GDM1 (cell line): ENCODE measurements at regions not wholly inside any gene's neighbourhood (a gene's known extent, or its start where the extent isn't known, plus 50 kb on each side); places are given as distances from the start of the nearest gene placed in this dataset.
"Not testable (repeated sequence)": the region's sequence is repeated elsewhere in the genome, so short reads cannot be mapped to it uniquely, and the experiment has no call there.

Experiments
- DNase-seq: peaks from one replicate; lab custom pipeline; 2025; lab: John Stamatoyannopoulos, UW

GRCh38 chr2:59435635-59436034 lies 1117.8 kb downstream of the BCL11A start:
- no peak for DNase-seq

- DNase-seq: no peak
Observed at GRCh38 chr2:59428940-59429339, 1124.5 kb downstream of the BCL11A start.

- DNase-seq: no peak
Observed at GRCh38 chr2:59427980-59428379, 1125.5 kb downstream of the BCL11A start.

GRCh38 chr2:59425247-59425646 lies 1128.2 kb downstream of the BCL11A start:
- no peak for DNase-seq

GRCh38 chr2:59413751-59414570 lies 1139.5 kb downstream of the BCL11A start:
- no peak for DNase-seq

GRCh38 chr2:59399126-59399525 lies 1154.3 kb downstream of the BCL11A start:
- no peak for DNase-seq

GRCh38 chr2:59398081-59398480 lies 1155.4 kb downstream of the BCL11A start:
- DNase-seq: no peak

- no peak for DNase-seq
Observed at GRCh38 chr2:59395119-59395518, 1154.0 kb upstream of the FANCL start.

GRCh38 chr2:59391896-59392295 lies 1150.8 kb upstream of the FANCL start:
- DNase-seq: no peak

GRCh38 chr2:59390581-59390980 lies 1149.5 kb upstream of the FANCL start:
- DNase-seq: no peak

- DNase-seq: no peak
Observed at GRCh38 chr2:59389240-59389639, 1148.1 kb upstream of the FANCL start.

GRCh38 chr2:59385971-59386370 lies 1144.8 kb upstream of the FANCL start:
- no peak for DNase-seq

GRCh38 chr2:59383473-59383872 lies 1142.3 kb upstream of the FANCL start:
- DNase-seq: no peak

- no peak for DNase-seq
Observed at GRCh38 chr2:59378127-59378526, 1137.0 kb upstream of the FANCL start.

GRCh38 chr2:59366288-59366687 lies 1125.2 kb upstream of the FANCL start:
- no peak for DNase-seq

- no peak for DNase-seq
Observed at GRCh38 chr2:59354498-59354897, 1113.4 kb upstream of the FANCL start.

GRCh38 chr2:59353306-59353921 lies 1112.3 kb upstream of the FANCL start:
- DNase-seq: no peak

- no peak for DNase-seq
Observed at GRCh38 chr2:59342166-59342565, 1101.0 kb upstream of the FANCL start.

GRCh38 chr2:59339837-59340207 lies 1098.7 kb upstream of the FANCL start:
- no peak for DNase-seq

- DNase-seq: no peak
Observed at GRCh38 chr2:59339121-59339836, 1098.2 kb upstream of the FANCL start.

- no peak for DNase-seq
Observed at GRCh38 chr2:59333007-59333406, 1091.9 kb upstream of the FANCL start.

- not testable (repeated sequence) for DNase-seq
Observed at GRCh38 chr2:59326581-59327365, 1085.6 kb upstream of the FANCL start.
